Stimulated activated naive CD4-positive, alpha-beta T cell (primary cell): ENCODE measurements at regions not wholly inside any gene's neighbourhood (a gene's known extent, or its start where the extent isn't known, plus 50 kb on each side); places are given as distances from the start of the nearest gene placed in this dataset.

Source experiments
- DNase-seq, 6 experiments: peaks; one replicate each; lab custom pipeline; 2025; lab: John Stamatoyannopoulos, UW

GRCh38 chr11:10641912-10642697 is 51.5 kb downstream of the IRAG1 start:
- no peak for DNase-seq

- no peak for DNase-seq
These were observed 52.2 kb downstream of the IRAG1 start for GRCh38 chr11:10641177-10641911.

GRCh38 chr11:10640308-10640707 is 53.2 kb downstream of the IRAG1 start:
- DNase-seq: no peak

DNA sequence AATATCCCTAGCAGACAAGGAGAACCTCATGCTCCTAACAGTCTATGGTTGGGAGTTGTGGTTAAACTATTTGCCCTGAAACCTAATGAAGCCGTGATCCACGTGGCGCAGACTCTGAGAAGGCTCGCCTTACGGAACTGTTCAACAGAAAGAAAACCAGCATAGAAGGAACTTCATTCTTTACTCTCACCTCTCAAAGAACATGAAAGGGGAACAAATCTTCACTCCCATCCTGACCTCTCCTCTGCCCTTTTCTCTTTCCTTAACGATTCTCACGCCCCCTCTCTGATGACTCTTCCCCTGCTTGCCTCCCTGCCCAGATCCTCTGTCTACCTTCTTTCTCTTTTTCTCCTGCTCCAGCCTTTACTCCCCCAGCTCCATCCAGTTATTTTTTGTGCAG is 54.2 kb downstream of the IRAG1 start:
- no peak for DNase-seq

- no peak for DNase-seq
These were observed 55.1 kb downstream of the IRAG1 start for GRCh38 chr11:10638316-10638925.

DNA sequence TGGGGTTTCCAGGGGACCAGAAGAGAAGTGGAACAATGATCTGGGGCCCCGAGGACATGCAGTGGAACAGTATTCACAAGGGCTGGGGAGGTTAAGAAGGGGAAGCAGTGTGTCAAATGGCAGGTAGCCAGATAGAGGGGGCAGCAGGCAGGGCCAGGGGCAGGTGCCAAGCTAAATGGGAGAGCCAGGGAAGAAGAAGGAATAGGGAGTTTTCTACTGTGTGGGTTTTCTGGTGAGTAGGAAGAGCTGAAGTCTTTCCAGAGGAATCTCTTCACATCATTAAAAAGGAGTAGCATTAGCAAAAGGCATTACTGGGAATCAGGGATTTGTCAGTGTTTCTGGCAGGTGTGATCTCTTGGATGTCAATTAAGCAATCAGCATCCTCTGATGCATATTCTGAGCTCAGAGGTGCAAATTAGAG is 55.8 kb downstream of the IRAG1 start:
- no peak for DNase-seq

GRCh38 chr11:10634407-10634806 is 59.1 kb downstream of the IRAG1 start:
- no peak for DNase-seq

DNA sequence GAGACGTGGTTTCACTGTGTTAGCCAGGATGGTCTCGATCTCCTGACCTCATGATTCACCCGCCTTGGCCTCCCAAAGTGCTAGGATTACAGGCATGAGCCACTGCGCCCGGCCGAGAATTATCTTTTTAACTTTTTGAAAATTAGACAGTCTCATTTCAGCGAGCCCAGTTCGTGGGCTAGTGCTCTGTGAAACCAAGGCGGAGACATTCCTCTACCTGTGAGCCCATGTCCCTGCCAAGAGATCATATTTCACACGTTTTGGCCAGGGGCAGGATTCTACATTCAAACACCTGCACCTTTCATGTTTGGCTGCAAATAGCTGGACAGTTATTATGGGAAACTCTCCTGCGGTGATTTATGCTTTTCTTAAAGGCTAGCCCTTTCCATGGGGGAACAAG is 60.3 kb downstream of the IRAG1 start:
- no peak for DNase-seq

- DNase-seq: no peak
These were observed 61.1 kb downstream of the IRAG1 start for GRCh38 chr11:10632483-10632882.

DNA sequence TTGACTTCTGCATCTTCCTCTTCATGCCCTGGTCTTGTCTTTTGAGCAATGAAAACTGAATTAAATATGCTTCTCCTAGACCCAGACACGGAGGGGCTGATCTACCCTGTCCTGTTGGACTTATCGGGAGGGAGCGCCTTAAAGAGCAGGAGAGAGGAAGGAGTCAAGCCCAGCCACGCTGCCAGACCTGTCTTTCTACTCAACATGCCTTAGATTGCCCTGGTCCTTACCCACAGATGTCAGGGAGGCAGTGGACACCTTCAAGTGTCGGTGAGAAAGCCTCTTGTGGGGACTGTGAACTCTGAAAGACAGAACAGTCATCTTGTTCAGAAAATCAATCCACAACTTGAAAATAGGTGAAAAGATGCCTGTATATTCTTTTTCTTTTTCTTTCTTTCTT is 61.8 kb downstream of the IRAG1 start:
- no peak for DNase-seq

DNA sequence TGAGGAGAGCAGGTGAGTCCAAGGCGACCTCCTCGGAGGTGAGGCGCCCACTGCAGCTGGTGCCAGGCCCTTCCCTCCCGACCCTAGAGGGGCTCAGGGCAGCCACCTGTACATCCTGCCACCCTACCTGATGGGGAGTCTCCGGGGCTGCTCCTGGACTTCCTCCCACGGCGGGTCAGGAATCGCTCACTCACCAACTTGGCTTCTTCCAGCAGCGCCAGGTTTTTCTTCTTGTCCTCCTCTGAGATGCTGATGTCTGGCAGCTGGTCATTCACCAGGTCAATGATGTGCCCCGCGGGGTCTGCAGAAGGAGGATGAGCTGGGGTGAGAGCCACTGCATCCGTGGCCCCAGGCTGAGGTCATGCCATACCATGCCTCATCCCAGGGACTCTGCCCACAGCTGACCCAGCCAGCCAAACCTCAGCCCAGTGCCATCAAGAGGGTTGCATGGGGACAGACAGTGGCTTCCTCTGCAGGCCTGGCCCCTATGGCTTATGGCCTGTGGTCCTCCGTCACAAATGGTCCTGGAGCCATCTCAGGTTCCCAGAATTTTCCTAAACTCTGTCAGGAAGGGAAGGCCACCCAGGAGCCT is 61.0 kb upstream of the LYVE1 start:
- no peak for DNase-seq

DNA sequence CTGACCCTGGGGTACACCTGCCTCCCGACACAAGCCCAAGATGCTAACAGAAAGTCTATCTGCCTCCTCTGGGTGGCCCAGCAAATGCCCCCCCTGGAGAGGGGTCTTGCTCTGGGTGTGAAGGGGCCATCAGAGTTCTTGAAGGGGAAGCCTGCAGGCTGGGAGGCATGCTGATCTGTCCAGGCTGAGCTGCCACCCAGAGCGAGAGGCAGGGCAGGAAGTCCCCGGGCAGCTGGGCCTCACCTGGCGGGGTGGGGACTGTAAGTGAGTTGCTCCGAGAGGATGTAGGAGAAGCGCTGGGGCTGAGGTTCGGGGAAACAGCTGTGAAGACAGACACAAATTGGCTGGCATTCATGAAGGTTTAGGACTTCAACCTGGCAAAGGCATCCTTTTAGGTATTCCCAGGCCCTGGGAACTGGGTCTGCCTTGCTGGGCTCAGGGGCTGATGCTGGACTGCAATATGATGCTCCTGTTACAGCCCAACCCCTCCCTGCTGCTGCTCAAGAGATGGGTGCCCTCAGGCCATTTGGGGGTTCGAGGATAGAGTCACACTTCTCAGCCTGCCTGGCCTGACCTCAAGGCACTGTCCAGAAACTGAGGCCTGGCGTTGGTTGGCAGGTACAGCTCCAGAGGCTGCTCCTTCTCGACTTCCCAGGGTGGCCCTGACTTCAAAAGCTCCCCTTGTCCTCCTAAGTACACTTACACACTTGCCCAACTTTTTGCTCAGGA is 60.2 kb upstream of the LYVE1 start:
- DNase-seq: peak in 5 of 6 experiments; percentile 9 to 50 (median 25)

GRCh38 chr11:10627816-10628215 is 59.4 kb upstream of the LYVE1 start:
- DNase-seq: no peak

DNA sequence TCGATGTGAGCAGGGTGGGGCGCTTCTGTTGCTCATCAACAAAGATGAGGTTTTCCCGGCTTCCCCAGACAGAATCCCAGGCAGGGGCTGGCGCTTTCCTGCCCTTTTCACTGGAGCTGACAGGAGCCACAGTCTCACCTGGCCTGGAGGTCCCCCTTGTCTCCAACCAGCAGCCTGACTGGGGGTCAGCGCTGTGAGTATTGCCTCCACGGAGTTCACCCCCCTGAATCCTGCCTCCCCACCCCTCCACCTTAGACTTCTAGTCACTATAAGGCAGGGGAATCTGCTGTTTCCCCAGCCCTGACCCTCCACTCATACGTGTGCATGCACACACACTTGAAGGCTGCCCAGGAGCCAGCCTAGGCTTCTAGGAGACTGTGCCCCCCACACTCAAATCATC is 58.8 kb upstream of the LYVE1 start:
- no peak for DNase-seq

GRCh38 chr11:10625982-10626311 is 57.5 kb upstream of the LYVE1 start:
- no peak for DNase-seq

- DNase-seq: no peak
These were observed 57.0 kb upstream of the LYVE1 start for GRCh38 chr11:10625281-10625981.

- no peak for DNase-seq
These were observed 55.6 kb upstream of the LYVE1 start for GRCh38 chr11:10623797-10624761.

GRCh38 chr11:10622957-10623791 is 54.7 kb upstream of the LYVE1 start:
- peak in 5 of 6 experiments; percentile 5 to 38 (median 22) for DNase-seq

DNA sequence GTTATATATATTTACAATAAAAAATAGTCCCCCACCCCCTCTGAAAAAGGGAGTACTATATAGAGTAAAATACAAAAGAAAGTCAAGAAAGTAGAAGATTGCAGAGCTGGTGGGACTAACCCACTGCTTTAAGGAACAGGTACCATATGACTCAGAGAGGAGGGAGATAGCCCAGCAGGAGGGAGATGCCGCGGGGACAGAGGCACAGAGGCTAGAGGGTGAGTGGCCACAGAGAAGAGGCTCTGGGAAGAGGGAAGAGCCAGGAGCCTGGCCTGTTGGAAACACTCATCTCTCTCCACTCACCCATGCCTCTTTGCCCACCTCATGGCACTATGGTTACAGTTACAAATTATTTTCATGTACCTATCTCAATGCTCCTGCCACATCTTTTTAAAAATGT is 53.6 kb upstream of the LYVE1 start:
- DNase-seq: no peak
